ENCODE measurements at regions not wholly inside any gene's neighbourhood (a gene's known extent, or its start where the extent isn't known, plus 50 kb on each side); places are given as distances from the start of the nearest gene placed in this dataset.

GRCh38 chr2:133843551-133843950 lies 275.3 kb upstream of the NCKAP5 start:
- TF ChIP-seq CTCF (IDR thresholded peaks at IDR 0.05; ENCODE audit: low read depth, low read length) = no peak
- no peak for DNase-seq (ENCODE audit: extremely low read depth, low read depth)

- peak; percentile 52 for DNase-seq (ENCODE audit: extremely low read depth, low read depth)
These were observed 276.1 kb upstream of the NCKAP5 start for GRCh38 chr2:133844214-133844892.

GRCh38 chr2:133846476-133846875 lies 278.2 kb upstream of the NCKAP5 start:
- no peak for TF ChIP-seq CTCF (IDR thresholded peaks at IDR 0.05; ENCODE audit: low read depth, low read length)
- no peak for DNase-seq (ENCODE audit: extremely low read depth, low read depth)

More at GRCh38 chr2:133844214-133844892, 276.1 kb upstream of the NCKAP5 start:
- TF ChIP-seq CTCF (IDR thresholded peaks at IDR 0.05; ENCODE audit: low read depth, low read length) = peak; percentile 89

- DNase-seq (ENCODE audit: extremely low read depth, low read depth) = no peak
- TF ChIP-seq CTCF (IDR thresholded peaks at IDR 0.05; ENCODE audit: low read depth, low read length) = no peak
These were observed 279.3 kb upstream of the NCKAP5 start for GRCh38 chr2:133847591-133847990.

GRCh38 chr2:133848111-133848649 lies 279.9 kb upstream of the NCKAP5 start:
- DNase-seq (ENCODE audit: extremely low read depth, low read depth) = no peak
- no peak for TF ChIP-seq CTCF (IDR thresholded peaks at IDR 0.05; ENCODE audit: low read depth, low read length)

GRCh38 chr2:133849341-133849740 lies 281.1 kb upstream of the NCKAP5 start:
- DNase-seq (ENCODE audit: extremely low read depth, low read depth) = no peak
- no peak for TF ChIP-seq CTCF (IDR thresholded peaks at IDR 0.05; ENCODE audit: low read depth, low read length)

GRCh38 chr2:133854603-133855200 lies 286.4 kb upstream of the NCKAP5 start:
- TF ChIP-seq CTCF (IDR thresholded peaks at IDR 0.05; ENCODE audit: low read depth, low read length) = no peak
- DNase-seq (ENCODE audit: extremely low read depth, low read depth) = no peak
